Hematopoietic multipotent progenitor cell treated with erythropoietin and hydrocortisone succinate and interleukin-3 and kit ligand, for 4 days (in vitro differentiated cells): ENCODE measurements at regions not wholly inside any gene's neighbourhood (a gene's known extent, or its start where the extent isn't known, plus 50 kb on each side); places are given as distances from the start of the nearest gene placed in this dataset.

Source experiments
- DNase-seq: peaks from one replicate; pipeline ENCODE4 v3.0.0-alpha.2; 2015

GRCh38 chr14:81849714-81850113, 316.1 kb upstream of the SEL1L start:
- DNase-seq, result peak; percentile 4

- DNase-seq, result no peak
Observed at GRCh38 chr14:81855007-81855406, 321.4 kb upstream of the SEL1L start.

- no peak for DNase-seq
Observed at GRCh38 chr14:81859046-81859445, 325.4 kb upstream of the SEL1L start.

- no peak for DNase-seq
Observed at GRCh38 chr14:81868172-81868571, 334.5 kb upstream of the SEL1L start.

- no peak for DNase-seq
Observed at GRCh38 chr14:81871706-81872105, 338.1 kb upstream of the SEL1L start.

GRCh38 chr14:81884382-81884781, 350.7 kb upstream of the SEL1L start:
- DNase-seq, result no peak

GRCh38 chr14:81886588-81886987, 352.9 kb upstream of the SEL1L start:
- DNase-seq, result no peak

- no peak for DNase-seq
Observed at GRCh38 chr14:81889529-81889928, 355.9 kb upstream of the SEL1L start.

GRCh38 chr14:81890020-81890419, 356.4 kb upstream of the SEL1L start:
- DNase-seq, result no peak

GRCh38 chr14:81903477-81903876, 369.8 kb upstream of the SEL1L start:
- DNase-seq, result no peak

- peak; percentile 5 for DNase-seq
Observed at GRCh38 chr14:81927070-81927469, 393.4 kb upstream of the SEL1L start.

- no peak for DNase-seq
Observed at GRCh38 chr14:81931828-81932227, 398.2 kb upstream of the SEL1L start.

GRCh38 chr14:81936348-81936747, 402.7 kb upstream of the SEL1L start:
- no peak for DNase-seq

GRCh38 chr14:81936902-81937301, 403.2 kb upstream of the SEL1L start:
- no peak for DNase-seq

GRCh38 chr14:81938341-81938740, 404.7 kb upstream of the SEL1L start:
- no peak for DNase-seq

GRCh38 chr14:81940651-81941050, 407.0 kb upstream of the SEL1L start:
- DNase-seq, result no peak

- no peak for DNase-seq
Observed at GRCh38 chr14:81942071-81942470, 408.4 kb upstream of the SEL1L start.

- DNase-seq, result no peak
Observed at GRCh38 chr14:81946375-81946774, 412.7 kb upstream of the SEL1L start.

- no peak for DNase-seq
Observed at GRCh38 chr14:81946834-81947798, 413.5 kb upstream of the SEL1L start.

GRCh38 chr14:81952917-81953316, 419.3 kb upstream of the SEL1L start:
- no peak for DNase-seq

GRCh38 chr14:81953419-81953818, 419.8 kb upstream of the SEL1L start:
- no peak for DNase-seq

- DNase-seq, result no peak
Observed at GRCh38 chr14:81955123-81955522, 421.5 kb upstream of the SEL1L start.

GRCh38 chr14:81960781-81961180, 427.1 kb upstream of the SEL1L start:
- no peak for DNase-seq

GRCh38 chr14:81963846-81964245, 430.2 kb upstream of the SEL1L start:
- no peak for DNase-seq

- no peak for DNase-seq
Observed at GRCh38 chr14:81970307-81970706, 436.7 kb upstream of the SEL1L start.
